ENCODE measurements at regions not wholly inside any gene's neighbourhood (a gene's known extent, or its start where the extent isn't known, plus 50 kb on each side); places are given as distances from the start of the nearest gene placed in this dataset.
A peak's percentile ranks its signal among the peaks of the same experiment; 100 is the strongest.

- peak; percentile 84 for TF ChIP-seq ZNF316 (IDR thresholded peaks at IDR 0.05)
- TF ChIP-seq, protein P1, sequence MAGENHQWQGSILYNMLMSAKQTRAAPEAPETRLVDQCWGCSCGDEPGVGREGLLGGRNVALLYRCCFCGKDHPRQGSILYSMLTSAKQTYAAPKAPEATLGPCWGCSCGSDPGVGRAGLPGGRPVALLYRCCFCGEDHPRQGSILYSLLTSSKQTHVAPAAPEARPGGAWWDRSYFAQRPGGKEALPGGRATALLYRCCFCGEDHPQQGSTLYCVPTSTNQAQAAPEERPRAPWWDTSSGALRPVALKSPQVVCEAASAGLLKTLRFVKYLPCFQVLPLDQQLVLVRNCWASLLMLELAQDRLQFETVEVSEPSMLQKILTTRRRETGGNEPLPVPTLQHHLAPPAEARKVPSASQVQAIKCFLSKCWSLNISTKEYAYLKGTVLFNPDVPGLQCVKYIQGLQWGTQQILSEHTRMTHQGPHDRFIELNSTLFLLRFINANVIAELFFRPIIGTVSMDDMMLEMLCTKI (IDR thresholded peaks at IDR 0.05; ENCODE audit: partially characterized antibody) = no peak
- no peak for TF ChIP-seq EGR1 (conservative IDR thresholded peaks at IDR 0.05)
- no peak for TF ChIP-seq FOXJ2 (tag; IDR thresholded peaks at IDR 0.05)
- peak; percentile 54; the same call in 1 of the 2 replicates for TF ChIP-seq MAFK (IDR thresholded peaks at IDR 0.05; ENCODE audit: low read length)
- TF ChIP-seq, protein P2, sequence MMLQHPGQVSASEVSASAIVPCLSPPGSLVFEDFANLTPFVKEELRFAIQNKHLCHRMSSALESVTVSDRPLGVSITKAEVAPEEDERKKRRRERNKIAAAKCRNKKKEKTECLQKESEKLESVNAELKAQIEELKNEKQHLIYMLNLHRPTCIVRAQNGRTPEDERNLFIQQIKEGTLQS (IDR thresholded peaks at IDR 0.05) = no peak
- TF ChIP-seq, protein P2 (CRISPR knock-in tag; conservative IDR thresholded peaks at IDR 0.05) = no peak
- TF ChIP-seq POLR3G (IDR thresholded peaks at IDR 0.05; ENCODE audit: extremely low read depth, insufficient read length, insufficient replicate concordance) = no peak
- no peak for TF ChIP-seq ZNF785 (CRISPR knock-in tag; IDR thresholded peaks at IDR 0.05)
- TF ChIP-seq ZNF780A (CRISPR knock-in tag; IDR thresholded peaks at IDR 0.05) = no peak
- no peak for TF ChIP-seq TSC22D4 (tag; IDR thresholded peaks at IDR 0.05)
- no peak for TF ChIP-seq ZNF766 (CRISPR knock-in tag; conservative IDR thresholded peaks at IDR 0.05)
- TF ChIP-seq, protein P3, sequence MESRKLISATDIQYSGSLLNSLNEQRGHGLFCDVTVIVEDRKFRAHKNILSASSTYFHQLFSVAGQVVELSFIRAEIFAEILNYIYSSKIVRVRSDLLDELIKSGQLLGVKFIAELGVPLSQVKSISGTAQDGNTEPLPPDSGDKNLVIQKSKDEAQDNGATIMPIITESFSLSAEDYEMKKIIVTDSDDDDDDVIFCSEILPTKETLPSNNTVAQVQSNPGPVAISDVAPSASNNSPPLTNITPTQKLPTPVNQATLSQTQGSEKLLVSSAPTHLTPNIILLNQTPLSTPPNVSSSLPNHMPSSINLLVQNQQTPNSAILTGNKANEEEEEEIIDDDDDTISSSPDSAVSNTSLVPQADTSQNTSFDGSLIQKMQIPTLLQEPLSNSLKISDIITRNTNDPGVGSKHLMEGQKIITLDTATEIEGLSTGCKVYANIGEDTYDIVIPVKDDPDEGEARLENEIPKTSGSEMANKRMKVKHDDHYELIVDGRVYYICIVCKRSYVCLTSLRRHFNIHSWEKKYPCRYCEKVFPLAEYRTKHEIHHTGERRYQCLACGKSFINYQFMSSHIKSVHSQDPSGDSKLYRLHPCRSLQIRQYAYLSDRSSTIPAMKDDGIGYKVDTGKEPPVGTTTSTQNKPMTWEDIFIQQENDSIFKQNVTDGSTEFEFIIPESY (CRISPR knock-in tag; IDR thresholded peaks at IDR 0.05) = no peak
- TF ChIP-seq DMBX1 (CRISPR knock-in tag; IDR thresholded peaks at IDR 0.05; ENCODE audit: borderline replicate concordance) = no peak
- no peak for TF ChIP-seq FOXA3 (CRISPR knock-in tag; conservative IDR thresholded peaks at IDR 0.05 in 1 of 2, IDR thresholded peaks at IDR 0.05 in 1 of 2)
- TF ChIP-seq MAFF (IDR thresholded peaks at IDR 0.05; ENCODE audit: low read length) = peak; percentile 51
These were observed 146.4 kb downstream of the SNX10 start (continued) for GRCh38 chr7:26438078-26438477.

All from K562 (cell line).